A673 (cell line): ENCODE measurements at regions not wholly inside any gene's neighbourhood (a gene's known extent, or its start where the extent isn't known, plus 50 kb on each side); places are given as distances from the start of the nearest gene placed in this dataset.

Source experiments
- BruUV-seq: library from RNA; stranded (reverse); fragments of 400-500 nt; replicated peaks from 2 replicates; lab custom pipeline; 2021; lab: Mats Ljungman, UMichigan
- CTCF ChIA-PET: fragments of 300-600 bp; sonication (Branson Sonifier 250); formaldehyde crosslinking; loops from one replicate; lab custom pipeline; 2022; ENCODE audit warnings: antibody characterized with exemption; lab: Charles Lee
- POLR2A ChIA-PET: fragments of 300-600 bp; sonication (Branson Sonifier 250); formaldehyde crosslinking; loops from one replicate; lab custom pipeline; 2022; ENCODE audit warnings: antibody characterized with exemption; ENCODE audit not compliant: low non-redundant PET; lab: Charles Lee
- DNase-seq: peaks from one replicate; pipeline ENCODE4 v3.0.0-alpha.2; 2015; ENCODE audit warnings: low spot score
- H3K27ac ChIP-seq: fragments of 200-600 bp; sonication (generic); 2 replicates; pipeline ENCODE4 v1.5.1; 2016; ENCODE audit warnings: mixed run types, low read depth, mild to moderate bottlenecking, mixed read lengths, antibody characterized with exemption, low read length; ENCODE audit not compliant: poor library complexity, severe bottlenecking
- H3K27me3 ChIP-seq: fragments of 200-600 bp; sonication (generic); replicated peaks from 2 replicates; pipeline ENCODE4 v1.6.1; 2017; ENCODE audit warnings: mixed run types, low read depth, mild to moderate bottlenecking, mixed read lengths, antibody characterized with exemption, low read length; ENCODE audit not compliant: insufficient read depth, poor library complexity
- H3K36me3 ChIP-seq: fragments of 200-600 bp; sonication (generic); 2 replicates; pipeline ENCODE4 v1.6.1; 2016; ENCODE audit warnings: mixed run types, mild to moderate bottlenecking, mixed read lengths, antibody characterized with exemption, low read length; ENCODE audit not compliant: insufficient read depth, poor library complexity, severe bottlenecking
- H3K4me1 ChIP-seq: fragments of 200-600 bp; sonication (generic); 2 replicates; pipeline ENCODE4 v1.6.1; 2017; ENCODE audit warnings: mixed run types, mild to moderate bottlenecking, mixed read lengths, antibody characterized with exemption, low read length; ENCODE audit not compliant: insufficient read depth, poor library complexity, severe bottlenecking
- H3K4me3 ChIP-seq: fragments of 200-600 bp; sonication (generic); 2 replicates; pipeline ENCODE4 v1.5.1; 2016; ENCODE audit warnings: low read depth, mixed run types, mild to moderate bottlenecking, mixed read lengths, low read length; ENCODE audit not compliant: poor library complexity, severe bottlenecking
- H3K9me3 ChIP-seq: fragments of 200-600 bp; sonication (generic); 2 replicates; pipeline ENCODE4 v1.6.1; 2016; ENCODE audit warnings: mixed run types, low read depth, mild to moderate bottlenecking, mixed read lengths, antibody characterized with exemption, low read length; ENCODE audit not compliant: poor library complexity, severe bottlenecking
- EZH2 ChIP-seq: fragments of 200-600 bp; sonication (generic); IDR thresholded peaks from 2 replicates; pipeline ENCODE4 v1.6.1; 2017; ENCODE audit warnings: borderline replicate concordance, low read depth, mild to moderate bottlenecking, mixed read lengths, antibody characterized with exemption, low read length; ENCODE audit not compliant: poor library complexity, severe bottlenecking
- intact Hi-C: fragments of 100-400 bp; cut with micrococcal nuclease; formaldehyde crosslinking; loops from one replicate; pipeline ENCODE4 v1.10.0; 2022; ENCODE audit not compliant: unreplicated experiment
- TF ChIP-seq, protein P1 (sequence below): fragments of 300-800, 200-600 bp; sonication (generic); conservative IDR thresholded peaks from 2 replicates; pipeline ENCODE4 v1.5.1; 2017; ENCODE audit warnings: low read depth, mild to moderate bottlenecking, antibody characterized with exemption, low read length, moderate library complexity, mixed read lengths

DNA sequence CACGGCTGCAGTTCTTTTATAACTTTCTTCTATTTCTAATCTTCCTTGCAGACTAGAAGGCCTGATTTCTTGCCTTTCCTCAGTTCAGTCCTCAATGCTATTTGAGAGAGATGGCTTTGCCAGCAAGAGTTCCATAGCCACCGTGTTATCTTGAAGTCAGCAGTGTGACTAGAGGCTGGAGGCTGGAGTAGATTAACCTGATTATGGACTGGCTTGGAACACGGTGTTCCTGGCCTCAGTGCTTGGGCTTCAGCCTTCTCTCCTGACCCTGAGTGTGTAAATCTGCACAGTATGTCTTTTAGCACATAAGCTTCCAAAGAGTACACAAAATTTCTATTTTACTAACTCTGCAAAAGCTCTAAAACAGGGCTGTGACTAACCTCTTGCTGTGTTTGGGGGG is 61.4 kb downstream of the CCDC54 start:
- H3K27me3 ChIP-seq = no peaks in the 10 kb centered on the region
- H3K36me3 ChIP-seq = no peaks in the 10 kb centered on the region
- BruUV-seq = no TSS peak
- POLR2A ChIA-PET = no interaction called here
- no peak overlapping the region for H3K4me3 ChIP-seq
- no peaks in the 10 kb centered on the region for H3K9me3 ChIP-seq
- no peak overlapping the region for H3K27ac ChIP-seq
- H3K4me1 ChIP-seq = no peaks in the 10 kb centered on the region
- CTCF ChIA-PET = no interaction called here
- intact Hi-C loops = no loop called here
- TF ChIP-seq, protein P1, sequence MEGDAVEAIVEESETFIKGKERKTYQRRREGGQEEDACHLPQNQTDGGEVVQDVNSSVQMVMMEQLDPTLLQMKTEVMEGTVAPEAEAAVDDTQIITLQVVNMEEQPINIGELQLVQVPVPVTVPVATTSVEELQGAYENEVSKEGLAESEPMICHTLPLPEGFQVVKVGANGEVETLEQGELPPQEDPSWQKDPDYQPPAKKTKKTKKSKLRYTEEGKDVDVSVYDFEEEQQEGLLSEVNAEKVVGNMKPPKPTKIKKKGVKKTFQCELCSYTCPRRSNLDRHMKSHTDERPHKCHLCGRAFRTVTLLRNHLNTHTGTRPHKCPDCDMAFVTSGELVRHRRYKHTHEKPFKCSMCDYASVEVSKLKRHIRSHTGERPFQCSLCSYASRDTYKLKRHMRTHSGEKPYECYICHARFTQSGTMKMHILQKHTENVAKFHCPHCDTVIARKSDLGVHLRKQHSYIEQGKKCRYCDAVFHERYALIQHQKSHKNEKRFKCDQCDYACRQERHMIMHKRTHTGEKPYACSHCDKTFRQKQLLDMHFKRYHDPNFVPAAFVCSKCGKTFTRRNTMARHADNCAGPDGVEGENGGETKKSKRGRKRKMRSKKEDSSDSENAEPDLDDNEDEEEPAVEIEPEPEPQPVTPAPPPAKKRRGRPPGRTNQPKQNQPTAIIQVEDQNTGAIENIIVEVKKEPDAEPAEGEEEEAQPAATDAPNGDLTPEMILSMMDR = no peak
- TF ChIP-seq EZH2 = no peak
- no peak for DNase-seq

DNA sequence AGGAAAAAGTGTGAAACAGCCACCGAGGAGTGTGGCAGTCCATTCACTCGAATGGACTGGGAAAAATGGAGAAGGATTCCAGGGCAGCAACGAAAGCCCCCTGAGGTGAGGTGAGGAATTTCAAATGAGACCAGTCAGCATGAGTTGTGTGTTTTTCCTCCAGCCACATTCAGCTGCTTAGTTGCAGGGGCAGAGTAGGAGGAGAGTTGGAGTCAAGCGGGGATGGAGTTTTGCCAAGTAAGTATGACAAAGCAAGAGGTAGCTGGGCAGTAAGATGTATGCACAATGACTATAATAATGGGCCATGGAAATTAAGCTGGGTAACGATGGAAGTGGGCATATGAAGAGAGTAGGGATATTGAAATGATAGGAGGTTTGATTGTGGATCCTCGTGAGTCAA is 64.4 kb downstream of the CCDC54 start:
- ChIA-PET CTCF (no interaction called here), POLR2A (no interaction called here)
- TF ChIP-seq EZH2 = no peak
- Histone ChIP-seq H3K9me3 (no peaks in the 10 kb centered on the region), H3K27ac (no peak overlapping the region), H3K36me3 (no peaks in the 10 kb centered on the region), H3K4me3 (no peak overlapping the region), H3K4me1 (no peaks in the 10 kb centered on the region), H3K27me3 (no peaks in the 10 kb centered on the region)
- intact Hi-C loops = no loop called here
- no peak for DNase-seq
- no TSS peak for BruUV-seq

DNA sequence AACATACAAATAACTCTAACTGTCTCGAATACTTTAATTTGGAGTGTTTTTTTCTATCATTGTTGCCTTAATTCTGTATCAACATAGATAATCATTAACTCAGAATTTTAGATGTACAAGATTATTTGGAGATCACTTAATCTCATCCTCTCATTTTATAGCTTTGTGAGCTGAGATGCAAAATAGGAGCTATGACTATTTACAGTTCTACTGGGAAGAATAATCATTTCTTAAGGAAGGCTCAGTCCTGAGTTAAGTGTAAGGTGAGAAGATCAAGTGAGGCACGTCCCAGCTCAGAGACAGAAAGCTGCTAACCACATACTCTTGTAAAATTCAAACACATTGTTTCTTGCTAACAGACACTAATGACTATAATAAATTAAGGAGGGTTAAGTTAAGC is 66.2 kb downstream of the CCDC54 start:
- BruUV-seq = no TSS peak

DNA sequence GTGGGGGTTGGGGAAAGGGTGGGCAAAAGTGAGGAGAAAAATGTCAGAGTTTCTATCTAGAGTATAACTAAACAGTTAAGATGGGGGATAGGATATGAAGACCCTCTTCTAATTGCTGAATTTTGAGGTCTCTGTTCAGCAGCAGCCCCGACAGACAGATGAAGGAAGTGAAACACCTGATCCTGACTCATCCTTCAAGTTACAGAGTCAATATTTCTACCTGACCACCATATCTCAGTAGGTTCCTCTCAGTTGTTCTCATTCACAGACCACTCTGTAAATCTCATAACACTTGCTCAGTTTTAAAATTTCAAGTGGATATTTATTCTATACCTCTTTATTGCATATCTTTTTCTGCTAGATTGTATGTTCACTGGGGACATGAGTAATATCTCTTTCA is 69.5 kb downstream of the CCDC54 start:
- Histone ChIP-seq H3K4me3 (no peak overlapping the region), H3K27ac (no peak overlapping the region), H3K9me3 (no peaks in the 10 kb centered on the region), H3K4me1 (no peaks in the 10 kb centered on the region), H3K27me3 (no peaks in the 10 kb centered on the region), H3K36me3 (no peaks in the 10 kb centered on the region)
- DNase-seq = no peak
- ChIA-PET POLR2A (no interaction called here), CTCF (no interaction called here)
- intact Hi-C loops = no loop called here
- BruUV-seq = no TSS peak
- TF ChIP-seq, protein P1 = no peak
- no peak for TF ChIP-seq EZH2

More for the DNA sequence above, 66.2 kb downstream of the CCDC54 start:
- Histone ChIP-seq H3K27me3 (no peaks in the 10 kb centered on the region), H3K36me3 (no peaks in the 10 kb centered on the region), H3K4me1 (no peaks in the 10 kb centered on the region), H3K4me3 (no peak overlapping the region), H3K9me3 (no peaks in the 10 kb centered on the region), H3K27ac (no peak overlapping the region)
- ChIA-PET CTCF (no interaction called here), POLR2A (no interaction called here)
- intact Hi-C loops = no loop called here
- TF ChIP-seq EZH2 = no peak
- TF ChIP-seq, protein P1 = no peak
- no peak for DNase-seq
